IMR-90 (cell line): ENCODE measurements at regions not wholly inside any gene's neighbourhood (a gene's known extent, or its start where the extent isn't known, plus 50 kb on each side); places are given as distances from the start of the nearest gene placed in this dataset.

ENCODE experiments used
- ATAC-seq: fragments of 200-7000 bp; cut with Tn5 transposase; 2 replicates; pipeline ENCODE4 v1.9.1; 2020; ENCODE audit warnings: low read depth, mild to moderate bottlenecking, moderate library complexity
- BruUV-seq: library from RNA; stranded (reverse); fragments of 400-500 nt; replicated peaks from 2 replicates; lab custom pipeline; 2021; lab: Mats Ljungman, UMichigan
- CTCF ChIA-PET: fragments of 300-600 bp; formaldehyde crosslinking; extraction: SDS; loops from one replicate; lab custom pipeline; 2021; ENCODE audit warnings: antibody characterized with exemption; lab: Yijun Ruan, JAX
- POLR2A ChIA-PET: fragments of 300-600 bp; sonication (Branson Sonifier 250); formaldehyde crosslinking; loops from one replicate; lab custom pipeline; 2022; ENCODE audit warnings: antibody characterized with exemption; ENCODE audit not compliant: unreplicated experiment; lab: Charles Lee
- DNase-seq: peaks from one replicate; pipeline ENCODE4 v3.0.0; 2013
- H2AFZ ChIP-seq: replicated peaks from 2 replicates; pipeline ENCODE3; 2013; ENCODE audit warnings: low read length, mild to moderate bottlenecking; ENCODE audit not compliant: poor library complexity
- H2AK5ac ChIP-seq: 2 replicates; pipeline ENCODE4 v1.6.1; 2013; ENCODE audit warnings: low read depth, low read length, inconsistent platforms
- H2AK9ac ChIP-seq: replicated peaks from 2 replicates; pipeline ENCODE3; 2013; ENCODE audit warnings: mild to moderate bottlenecking, low read depth, low read length, moderate library complexity; ENCODE audit not compliant: poor library complexity
- H2BK120ac ChIP-seq: 2 replicates; pipeline ENCODE4 v1.6.1; 2013; ENCODE audit warnings: low read depth, low read length, inconsistent platforms
- H2BK15ac ChIP-seq: 3 replicates; pipeline ENCODE4 v1.6.1; 2013; ENCODE audit warnings: low read depth, low read length, inconsistent platforms
- H2BK20ac ChIP-seq: 2 replicates; pipeline ENCODE4 v1.6.1; 2013; ENCODE audit warnings: low read depth, mild to moderate bottlenecking, inconsistent platforms, low read length, moderate library complexity
- H2BK5ac ChIP-seq: 2 replicates; pipeline ENCODE4 v1.6.1; 2013; ENCODE audit warnings: mild to moderate bottlenecking, low read depth, low read length, inconsistent platforms; ENCODE audit not compliant: poor library complexity, severe bottlenecking
- H3K14ac ChIP-seq: replicated peaks from 2 replicates; pipeline ENCODE4 v1.6.1; 2013; ENCODE audit warnings: low read depth, low read length, inconsistent platforms
- H3K18ac ChIP-seq: 2 replicates; pipeline ENCODE4 v1.6.1; 2013; ENCODE audit warnings: low read depth, low read length, control low read depth
- H3K23ac ChIP-seq: 2 replicates; pipeline ENCODE4 v1.6.1; 2013; ENCODE audit warnings: low read depth, low read length, inconsistent platforms
- H3K27ac ChIP-seq: 2 replicates; pipeline ENCODE4 v1.5.1; 2013; ENCODE audit warnings: mild to moderate bottlenecking, control low read depth, low read length; ENCODE audit not compliant: insufficient read depth
- H3K27me3 ChIP-seq: 2 replicates; pipeline ENCODE4 v1.6.1; 2013; ENCODE audit warnings: low read length; ENCODE audit not compliant: control insufficient read depth, insufficient read depth
- H3K36me3 ChIP-seq: 2 replicates; pipeline ENCODE4 v1.6.1; 2013; ENCODE audit warnings: low read length, mixed read lengths; ENCODE audit not compliant: control insufficient read depth, insufficient read depth
- H3K4ac ChIP-seq: 2 replicates; pipeline ENCODE4 v1.6.1; 2013; ENCODE audit warnings: low read depth, low read length, inconsistent platforms
- H3K4me1 ChIP-seq: 2 replicates; pipeline ENCODE4 v1.6.1; 2013; ENCODE audit warnings: low read length, mixed read lengths; ENCODE audit not compliant: control insufficient read depth, insufficient read depth
- H3K4me2 ChIP-seq: 2 replicates; pipeline ENCODE4 v1.6.1; 2013; ENCODE audit warnings: low read depth, mild to moderate bottlenecking, control low read depth, low read length, moderate library complexity
- H3K4me3 ChIP-seq: 2 replicates; pipeline ENCODE4 v1.5.1; 2013; ENCODE audit warnings: low read depth, mild to moderate bottlenecking, control low read depth, low read length, moderate library complexity; ENCODE audit not compliant: insufficient read depth
- H3K56ac ChIP-seq: 2 replicates; pipeline ENCODE4 v1.6.1; 2013; ENCODE audit warnings: low read length, inconsistent platforms; ENCODE audit not compliant: insufficient read depth; ENCODE audit errors: extremely low read depth
- H3K79me1 ChIP-seq, 2 experiments: 2 replicates each; pipeline ENCODE4 v1.6.1; 2013; ENCODE audit warnings: low read length in 2 of 2, inconsistent platforms in 1 of 2, low read depth in 1 of 2
- H3K9ac ChIP-seq: 2 replicates; pipeline ENCODE4 v1.6.1; 2013; ENCODE audit warnings: low read depth, low read length, control low read depth
- H3K9me1 ChIP-seq: 2 replicates; pipeline ENCODE4 v1.6.1; 2013; ENCODE audit warnings: low read length, inconsistent platforms; ENCODE audit not compliant: insufficient read depth
- H3K9me3 ChIP-seq: 2 replicates; pipeline ENCODE4 v1.6.1; 2013; ENCODE audit warnings: low read length; ENCODE audit not compliant: control insufficient read depth, insufficient read depth
- H4K20me1 ChIP-seq: 2 replicates; pipeline ENCODE4 v1.6.1; 2013; ENCODE audit warnings: low read length, inconsistent platforms; ENCODE audit not compliant: insufficient read depth
- H4K5ac ChIP-seq: 2 replicates; pipeline ENCODE4 v1.6.1; 2013; ENCODE audit warnings: mild to moderate bottlenecking, low read depth, low read length, control low read depth
- H4K8ac ChIP-seq, 2 experiments: 2 replicates each; pipeline ENCODE4 v1.6.1; 2013; ENCODE audit warnings: low read depth in 2 of 2, low read length in 2 of 2, control low read depth in 1 of 2, inconsistent platforms in 1 of 2
- H4K91ac ChIP-seq: 2 replicates; pipeline ENCODE4 v1.6.1; 2013; ENCODE audit warnings: low read depth, low read length, inconsistent platforms; ENCODE audit not compliant: insufficient read depth
- CEBPB ChIP-seq: IDR thresholded peaks from 2 replicates; pipeline ENCODE4 v1.6.1; 2012; ENCODE audit warnings: low read depth, low read length, improper control_type of control experiment
- CHD1 ChIP-seq: IDR thresholded peaks from 2 replicates; pipeline ENCODE4 v1.6.1; 2012; ENCODE audit warnings: low read depth, low read length, improper control_type of control experiment
- MAFK ChIP-seq: IDR thresholded peaks from 2 replicates; pipeline ENCODE4 v1.6.1; 2012; ENCODE audit warnings: low read depth, low read length, improper control_type of control experiment
- WGBS, 2 experiments: methylation state at CpG; one replicate each; pipeline versions ENCODE4 v1.1.5 to v1.1.7; 2013; ENCODE audit warnings: missing lambda C conversion rate in 2 of 2; ENCODE audit not compliant: insufficient read length in 1 of 2; ENCODE audit errors: extremely low coverage in 2 of 2; 5-methylcytosine and 5-hydroxymethylcytosine counted together
- dilution Hi-C: fragments of 300-500 bp; cut with HindIII; formaldehyde crosslinking; loops from one replicate; pipeline ENCODE4 v1.14.3; 2018; ENCODE audit warnings: low sequenced_read_pairs; ENCODE audit not compliant: unreplicated experiment
- in situ Hi-C: fragments of 300-500 bp; cut with MboI; formaldehyde crosslinking; loops from 3 replicates; pipeline ENCODE4 v1.14.3; 2019; ENCODE audit warnings: low sequenced_read_pairs, inconsistent platforms, mixed read lengths
- intact Hi-C: fragments of 100-400 bp; cut with micrococcal nuclease; formaldehyde crosslinking; loops from 2 replicates; pipeline ENCODE4 v1.10.0; 2022

DNA sequence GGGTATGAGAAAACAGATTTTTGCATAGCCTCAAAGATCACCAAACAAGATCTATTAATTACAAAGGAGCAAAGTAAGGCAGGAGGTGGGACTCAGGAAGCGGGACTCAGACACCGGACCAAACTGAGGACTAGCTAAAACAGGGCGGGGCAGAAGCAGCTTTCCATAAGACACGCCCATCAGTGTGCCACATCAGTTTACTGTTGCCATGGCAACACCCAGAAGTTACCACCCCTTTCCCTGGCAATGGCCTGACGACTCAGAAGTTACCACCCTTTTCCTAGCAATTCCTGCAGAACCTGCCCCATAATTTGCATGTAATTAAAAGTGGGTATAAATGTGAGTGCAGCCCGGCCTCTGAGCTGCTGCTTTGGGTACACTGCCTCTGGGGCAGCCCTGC lies 173.9 kb downstream of the SHANK2 start:
- Histone ChIP-seq H4K8ac (no peak overlapping the region), H2BK20ac (no peak overlapping the region), H3K27me3 (no peaks in the 10 kb centered on the region), H4K5ac (no peak overlapping the region), H3K4me1 (no peaks in the 10 kb centered on the region), H3K9me1 (no peaks in the 10 kb centered on the region), H3K18ac (no peak overlapping the region), H3K4me2 (no peak overlapping the region), H3K9ac (no peak overlapping the region), H2BK5ac (no peak overlapping the region), H3K9me3 (no peaks in the 10 kb centered on the region; the same call in 1 of the 2 replicates), H4K20me1 (no peaks in the 10 kb centered on the region), H2AK9ac (no peak overlapping the region), H2BK120ac (no peak overlapping the region), H3K36me3 (peaks cover 3% of the 10 kb centered on the region; the same call in 1 of the 2 replicates), H4K91ac (no peak overlapping the region), H3K27ac (no peak overlapping the region), H2BK15ac (no peak overlapping the region), H3K56ac (no peak overlapping the region), H3K79me1 (no peaks in the 10 kb centered on the region), H3K14ac (no peak overlapping the region), H3K4me3 (no peak overlapping the region), H2AFZ (no peak overlapping the region), H2AK5ac (no peak overlapping the region), H3K4ac (no peak overlapping the region), H3K23ac (no peak overlapping the region)
- no peak for ATAC-seq
- ChIA-PET CTCF (interaction anchor here (1.1 kb wide), 1 partner anchor 293 kb away, joined by 5 read pairs; no protein-coding TSS in a partner anchor), POLR2A (no interaction called here)
- in situ Hi-C loops (no loop called here), intact Hi-C loops (no loop called here), dilution Hi-C loops (no loop called here)
- no peak for DNase-seq
- BruUV-seq, result no TSS peak
- no CpG with 5 or more reads among the region's 6 CpGs for WGBS, 2 experiments
- no peak for TF ChIP-seq CHD1
- no peak for TF ChIP-seq MAFK
- no peak for TF ChIP-seq CEBPB
